Fibroblast of pulmonary artery (primary cell): ENCODE measurements at regions not wholly inside any gene's neighbourhood (a gene's known extent, or its start where the extent isn't known, plus 50 kb on each side); places are given as distances from the start of the nearest gene placed in this dataset.

Source experiments
- DNase-seq: peaks from one replicate; pipeline ENCODE4 v3.0.0-alpha.2; 2010; ENCODE audit warnings: low read depth
- H3K4me3 ChIP-seq: replicated peaks from 2 replicates; pipeline ENCODE4 v1.5.1; 2011; ENCODE audit warnings: low read depth, mild to moderate bottlenecking, control low read depth, low read length, moderate library complexity
- TF ChIP-seq, protein P1 (sequence below): IDR thresholded peaks from 2 replicates; pipeline ENCODE4 v1.5.1; 2011; ENCODE audit warnings: mild to moderate bottlenecking, control low read depth, low read length, inconsistent platforms; ENCODE audit errors: missing control alignments

DNA sequence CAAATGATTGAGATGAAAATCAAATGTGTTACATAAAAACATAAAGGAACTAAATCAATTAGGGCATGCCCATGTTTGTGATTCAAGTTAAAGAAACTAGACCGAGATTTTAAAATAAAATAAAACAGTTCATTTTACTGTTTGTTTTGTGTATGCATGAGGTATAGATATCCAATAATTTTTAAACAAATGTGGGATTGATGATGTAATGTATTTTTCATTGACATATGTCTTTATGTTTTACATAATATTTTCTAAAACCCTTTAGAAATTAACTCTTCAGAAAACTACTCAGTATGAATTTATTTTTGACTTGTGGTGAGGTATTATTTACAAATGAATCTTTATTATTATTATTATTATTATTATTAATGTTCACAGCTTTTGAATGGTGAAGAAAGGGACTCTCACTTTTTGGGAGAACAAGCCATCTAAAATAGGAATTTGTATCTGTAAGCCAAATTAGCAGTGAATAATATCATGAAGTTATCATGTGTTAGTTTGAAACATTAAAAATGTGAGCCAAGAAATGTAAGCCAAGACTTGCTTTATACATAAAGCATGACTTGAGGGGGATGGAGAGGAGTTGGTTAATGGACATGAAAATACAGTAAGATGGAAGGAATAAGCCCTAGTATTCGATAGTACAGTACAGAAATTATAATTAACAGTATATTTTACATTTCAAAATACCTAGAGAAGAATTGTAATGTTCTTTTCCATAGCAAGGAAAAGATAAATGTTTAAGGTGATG is 355.0 kb downstream of the CDH10 start:
- DNase-seq: no peak
- TF ChIP-seq, protein P1, sequence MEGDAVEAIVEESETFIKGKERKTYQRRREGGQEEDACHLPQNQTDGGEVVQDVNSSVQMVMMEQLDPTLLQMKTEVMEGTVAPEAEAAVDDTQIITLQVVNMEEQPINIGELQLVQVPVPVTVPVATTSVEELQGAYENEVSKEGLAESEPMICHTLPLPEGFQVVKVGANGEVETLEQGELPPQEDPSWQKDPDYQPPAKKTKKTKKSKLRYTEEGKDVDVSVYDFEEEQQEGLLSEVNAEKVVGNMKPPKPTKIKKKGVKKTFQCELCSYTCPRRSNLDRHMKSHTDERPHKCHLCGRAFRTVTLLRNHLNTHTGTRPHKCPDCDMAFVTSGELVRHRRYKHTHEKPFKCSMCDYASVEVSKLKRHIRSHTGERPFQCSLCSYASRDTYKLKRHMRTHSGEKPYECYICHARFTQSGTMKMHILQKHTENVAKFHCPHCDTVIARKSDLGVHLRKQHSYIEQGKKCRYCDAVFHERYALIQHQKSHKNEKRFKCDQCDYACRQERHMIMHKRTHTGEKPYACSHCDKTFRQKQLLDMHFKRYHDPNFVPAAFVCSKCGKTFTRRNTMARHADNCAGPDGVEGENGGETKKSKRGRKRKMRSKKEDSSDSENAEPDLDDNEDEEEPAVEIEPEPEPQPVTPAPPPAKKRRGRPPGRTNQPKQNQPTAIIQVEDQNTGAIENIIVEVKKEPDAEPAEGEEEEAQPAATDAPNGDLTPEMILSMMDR: no peak
- H3K4me3 ChIP-seq: no peak overlapping the region

DNA sequence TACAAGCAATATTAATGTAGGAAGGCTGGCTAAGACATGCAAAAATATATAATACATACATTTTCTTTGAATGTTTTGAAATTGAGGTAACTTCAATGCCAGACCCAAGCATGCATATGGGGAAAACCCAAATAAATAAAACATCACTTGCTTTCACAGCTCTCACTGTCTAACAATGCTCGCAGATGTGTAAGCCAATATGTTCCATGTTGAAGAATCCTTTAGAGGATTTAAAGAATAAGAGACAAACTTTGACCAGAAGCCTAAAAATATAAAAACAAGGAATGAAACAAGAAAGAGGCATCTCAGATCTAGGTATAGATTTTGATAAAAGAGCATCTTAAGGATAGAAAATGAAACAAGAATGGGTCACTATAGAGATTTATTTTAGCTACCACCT is 354.2 kb downstream of the CDH10 start:
- H3K4me3 ChIP-seq: no peak overlapping the region
- DNase-seq: no peak
- TF ChIP-seq, protein P1: no peak

DNA sequence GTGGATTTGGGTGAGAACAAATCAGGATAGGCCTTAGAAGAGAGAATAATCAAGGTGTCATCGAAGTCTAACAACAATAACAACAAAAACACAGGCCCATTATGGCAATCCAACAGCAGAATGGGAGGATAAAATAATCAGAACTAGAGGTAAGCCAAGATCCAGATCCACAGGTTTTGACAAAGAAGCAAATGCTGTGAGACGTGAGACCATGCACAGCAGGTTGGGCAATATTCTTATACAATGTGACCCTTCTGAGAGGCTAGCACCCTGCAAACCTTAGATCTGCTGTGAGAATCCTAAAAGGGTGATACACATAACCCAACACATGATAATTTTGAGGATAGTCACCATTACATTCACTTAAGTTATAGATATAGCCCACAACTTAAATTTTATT is 352.9 kb downstream of the CDH10 start:
- DNase-seq: no peak
- TF ChIP-seq, protein P1: no peak
- H3K4me3 ChIP-seq: no peak overlapping the region

DNA sequence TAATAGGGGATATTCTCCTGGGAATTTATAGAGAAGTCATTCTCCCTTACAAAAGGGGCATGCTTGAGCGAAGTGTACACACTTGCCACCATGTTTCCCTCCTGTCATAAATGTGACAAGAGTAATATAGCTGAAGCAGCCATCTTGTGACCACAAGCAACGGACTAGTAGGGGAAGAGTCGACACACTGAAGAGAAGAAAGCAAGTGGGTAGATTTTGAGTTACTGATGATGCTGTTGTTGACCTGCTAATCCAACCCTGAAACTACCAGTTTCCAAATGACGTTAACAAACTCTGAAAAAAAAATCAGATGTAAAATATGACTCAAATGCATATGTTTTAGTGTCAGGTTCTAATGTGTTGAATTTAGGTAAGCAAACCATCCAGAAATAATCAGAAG is 350.4 kb downstream of the CDH10 start:
- TF ChIP-seq, protein P1: no peak
- no peak overlapping the region for H3K4me3 ChIP-seq
- DNase-seq: no peak

DNA sequence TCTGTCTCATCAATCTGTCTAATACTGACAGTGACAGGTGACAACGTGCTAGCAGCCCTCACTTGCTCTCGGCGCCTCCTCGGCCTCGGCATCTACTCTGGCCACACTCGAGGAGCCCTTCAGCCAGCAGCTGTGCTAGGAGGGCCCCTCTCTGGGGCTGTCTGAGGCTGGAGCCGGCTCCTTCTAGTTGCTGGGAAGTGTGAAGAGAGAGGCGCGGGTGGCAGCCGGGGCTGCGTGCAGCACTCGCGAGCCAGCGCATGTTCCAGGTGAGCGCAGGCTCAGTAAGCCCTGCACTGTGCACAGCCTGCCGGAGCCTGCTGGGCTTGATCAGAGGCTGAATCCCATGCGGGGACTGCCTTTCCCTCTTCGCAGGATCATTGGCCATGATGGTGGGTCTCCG is 330.7 kb downstream of the CDH10 start:
- H3K4me3 ChIP-seq: no peak overlapping the region
- TF ChIP-seq, protein P1: no peak
- DNase-seq: no peak

DNA sequence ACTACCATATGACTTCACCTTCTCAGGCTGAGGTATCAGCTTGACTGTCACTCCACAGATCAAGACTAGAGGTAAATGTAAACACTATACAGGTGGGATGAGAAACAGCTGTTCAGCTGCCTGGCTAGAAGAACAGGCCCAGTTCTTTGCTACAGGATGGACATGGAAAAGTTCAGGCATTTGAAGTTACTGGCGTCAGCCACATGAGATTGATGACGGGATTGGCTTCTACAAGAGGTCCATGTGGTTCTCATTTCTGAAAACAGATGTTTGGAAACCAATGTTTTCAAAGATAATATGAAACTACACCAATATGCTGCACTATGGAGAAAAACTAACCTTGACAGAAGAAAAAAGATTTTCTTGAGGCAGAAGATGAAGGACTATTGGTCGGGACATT is 324.1 kb downstream of the CDH10 start:
- no peak overlapping the region for H3K4me3 ChIP-seq
- TF ChIP-seq, protein P1: no peak
- DNase-seq: no peak

DNA sequence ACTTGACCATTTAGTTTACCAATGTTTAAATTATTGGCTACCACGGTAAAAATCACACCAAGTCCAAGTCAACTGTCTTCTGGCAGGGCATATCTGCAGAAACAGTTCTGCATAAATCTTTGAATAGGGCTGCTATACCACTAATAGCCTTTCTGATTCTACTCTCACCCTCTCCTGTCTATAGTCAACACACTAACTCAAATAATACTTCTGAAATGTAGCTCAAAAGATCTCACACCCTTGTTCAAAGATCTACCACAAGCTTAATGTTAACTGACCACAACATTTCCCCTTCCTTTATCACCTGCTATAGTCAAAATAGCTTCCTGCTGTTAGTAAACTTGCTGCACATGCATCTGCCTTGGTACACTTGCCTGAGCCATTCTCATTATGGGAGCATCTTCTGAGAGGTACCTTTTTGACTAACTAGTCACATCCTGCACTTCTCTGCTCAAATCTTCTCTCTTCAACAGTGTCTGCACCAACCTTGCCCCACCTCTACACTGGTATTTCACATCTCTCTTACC is 319.4 kb downstream of the CDH10 start:
- no peak for DNase-seq
- no peak overlapping the region for H3K4me3 ChIP-seq
- TF ChIP-seq, protein P1: no peak
